Ureter (tissue), 1 donor: ENCODE measurements at regions not wholly inside any gene's neighbourhood (a gene's known extent, or its start where the extent isn't known, plus 50 kb on each side); places are given as distances from the start of the nearest gene placed in this dataset.

Source experiments
- DNase-seq: peaks from one replicate; pipeline ENCODE4 v3.0.0-alpha.2; 2020; ENCODE audit warnings: low spot score
- donor health status: DM: yes; HTN: yes; CAD: no.

DNA sequence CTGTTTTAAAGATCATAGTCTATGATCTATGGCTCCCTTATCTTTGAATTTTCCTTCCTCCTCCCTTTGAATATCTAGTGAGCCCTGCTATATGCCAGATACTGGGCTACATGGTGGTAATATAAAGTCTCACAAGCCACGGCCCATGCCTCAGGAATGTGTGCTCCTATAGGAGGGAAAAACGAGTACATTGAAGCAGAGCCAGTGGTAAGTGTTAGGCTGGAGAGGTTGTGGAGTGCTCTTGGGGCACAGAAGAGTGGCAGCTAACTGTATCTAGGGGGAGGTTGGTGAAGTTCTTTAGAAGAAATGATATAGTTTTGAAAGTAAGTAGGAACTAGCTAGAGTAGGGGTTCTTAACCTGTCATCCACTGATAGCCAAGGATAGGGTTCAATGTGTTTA lies 105.8 kb upstream of the PMFBP1 start:
- no peak for DNase-seq

- DNase-seq = no peak
Observed at GRCh38 chr16:72271699-72272240, 99.8 kb upstream of the PMFBP1 start.

- no peak for DNase-seq
Observed at GRCh38 chr16:72270531-72270930, 98.6 kb upstream of the PMFBP1 start.

GRCh38 chr16:72266836-72267235 lies 94.9 kb upstream of the PMFBP1 start:
- DNase-seq = no peak

DNA sequence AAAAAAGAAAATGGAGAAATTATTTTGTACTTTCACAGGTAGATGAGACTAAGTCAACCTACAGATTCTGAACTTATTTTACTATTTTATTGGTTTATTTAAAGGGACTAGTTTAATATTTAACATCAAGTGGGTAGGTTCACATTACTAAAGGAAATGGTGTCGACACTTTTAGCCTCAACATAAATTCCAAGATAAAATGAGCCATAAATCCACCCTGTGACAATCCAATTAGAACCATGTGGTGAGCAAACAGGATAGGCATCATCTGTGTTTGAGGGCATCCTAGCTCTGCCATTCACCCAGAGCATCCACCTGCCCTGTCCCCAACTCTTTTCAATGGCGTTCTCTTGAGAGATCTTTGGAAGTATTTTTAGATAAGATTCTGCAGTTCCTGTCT lies 92.8 kb upstream of the PMFBP1 start:
- no peak for DNase-seq

GRCh38 chr16:72262711-72263110 lies 90.8 kb upstream of the PMFBP1 start:
- DNase-seq = no peak

DNA sequence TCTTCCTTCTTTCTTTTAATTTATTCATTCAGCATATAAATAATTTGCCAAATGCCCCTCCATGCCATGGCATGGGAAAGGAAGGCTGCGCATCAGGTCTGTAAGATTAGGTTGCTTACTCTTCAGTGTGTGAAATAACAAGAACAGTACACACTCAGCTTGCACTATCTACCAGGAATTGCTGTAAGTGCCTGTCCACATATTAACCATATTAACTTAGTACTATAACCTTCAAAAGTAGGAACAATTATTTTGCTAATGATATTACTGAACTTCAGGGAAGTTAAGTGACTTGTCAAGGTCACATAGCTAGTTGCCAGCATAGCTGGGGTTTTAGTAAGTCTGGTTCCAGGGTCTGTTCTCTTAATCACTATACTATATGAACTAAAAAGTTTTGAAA lies 89.2 kb upstream of the PMFBP1 start:
- DNase-seq = no peak

DNA sequence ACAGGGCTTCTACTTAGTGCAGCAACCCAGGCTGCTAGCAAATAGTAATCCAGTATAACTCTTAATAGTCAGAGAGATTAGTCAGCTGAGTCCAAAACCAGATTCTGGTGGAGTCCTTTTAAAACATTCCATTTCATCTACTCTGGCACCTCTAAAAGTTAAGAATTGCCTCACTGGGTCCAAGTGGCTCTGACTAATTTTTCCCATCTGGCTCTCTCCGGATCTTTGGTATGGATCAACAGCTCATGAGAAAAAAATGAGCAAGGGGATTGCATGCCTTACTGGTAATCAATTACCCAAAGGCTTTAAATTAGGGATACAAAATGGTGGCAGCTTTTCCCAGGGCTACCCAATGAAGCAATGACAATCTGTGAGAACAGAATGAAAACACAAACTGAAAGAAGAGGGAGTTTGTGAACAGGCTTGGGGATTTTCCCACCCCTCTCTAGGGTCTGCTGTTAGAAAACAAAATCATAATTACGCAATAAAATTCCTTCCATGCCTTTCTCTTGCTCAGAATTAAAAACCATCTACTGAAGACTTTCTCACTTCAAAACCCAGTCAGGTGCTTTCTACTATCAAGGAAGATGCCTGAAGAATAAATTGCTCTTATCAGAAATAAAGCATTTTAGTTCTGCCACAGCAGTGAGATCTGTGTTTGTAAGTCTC lies 84.6 kb upstream of the PMFBP1 start:
- DNase-seq = no peak

GRCh38 chr16:72255786-72256185 lies 83.8 kb upstream of the PMFBP1 start:
- no peak for DNase-seq

DNA sequence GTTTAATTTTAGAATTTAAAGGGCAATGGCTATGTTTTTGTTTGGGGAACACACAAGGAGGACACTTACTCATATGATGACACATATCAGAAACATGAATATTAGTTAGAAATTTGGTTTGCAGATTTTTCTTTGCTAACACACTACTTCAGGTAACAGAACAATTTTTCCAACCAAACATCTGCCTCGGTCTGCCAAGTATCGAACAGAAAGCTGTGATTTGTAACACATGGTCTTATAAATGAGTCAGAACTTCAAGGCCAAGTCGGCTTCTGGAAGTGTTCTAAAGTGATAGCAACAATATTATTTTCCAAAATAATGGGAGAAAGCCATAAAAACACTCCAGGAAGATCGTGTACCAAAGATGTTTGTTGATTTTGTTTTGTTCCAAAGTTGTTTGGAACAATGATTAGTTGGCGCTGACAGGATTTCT lies 75.9 kb upstream of the PMFBP1 start:
- no peak for DNase-seq

DNA sequence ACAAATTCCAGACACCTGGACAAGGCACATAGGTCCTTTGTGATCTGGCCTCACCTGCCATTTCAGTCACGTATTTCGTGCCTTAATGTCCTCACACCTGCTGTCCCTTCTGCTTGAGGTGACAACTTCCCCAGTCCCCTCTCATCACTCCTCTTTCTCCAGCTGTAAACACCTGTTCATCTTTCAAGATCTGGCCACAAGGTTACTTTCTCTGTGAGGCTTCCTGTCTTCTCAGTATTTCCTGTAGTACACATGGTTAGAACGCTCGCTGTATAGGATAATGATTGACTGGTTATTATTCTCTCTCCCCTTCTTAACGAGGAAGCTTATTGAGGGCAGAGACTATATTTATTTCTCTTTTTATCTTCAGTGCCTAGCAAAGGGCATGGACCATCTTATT lies 74.5 kb upstream of the PMFBP1 start:
- DNase-seq = no peak

GRCh38 chr16:72244853-72245252 lies 72.9 kb upstream of the PMFBP1 start:
- DNase-seq = no peak

- no peak for DNase-seq
Observed at GRCh38 chr16:72243621-72244020, 71.7 kb upstream of the PMFBP1 start.

DNA sequence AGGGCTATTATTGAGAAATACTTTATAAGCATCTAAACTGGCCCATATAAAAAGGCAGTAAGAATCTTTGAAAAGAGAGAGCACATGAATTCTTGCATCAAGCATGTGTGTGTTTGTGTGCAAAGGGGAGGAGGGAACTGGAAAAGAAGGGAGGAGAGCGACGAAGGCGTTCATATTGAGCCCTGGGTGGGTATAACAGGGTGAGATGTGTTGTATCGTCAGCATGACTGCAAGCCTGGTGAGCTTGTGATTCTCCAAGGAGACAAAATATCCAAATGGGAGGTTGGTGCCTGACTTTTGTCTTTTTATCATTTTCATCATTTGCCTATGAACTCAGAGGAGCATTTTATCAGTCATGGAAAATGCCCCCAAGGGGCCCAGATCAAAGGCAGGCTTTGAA lies 70.8 kb upstream of the PMFBP1 start:
- no peak for DNase-seq

DNA sequence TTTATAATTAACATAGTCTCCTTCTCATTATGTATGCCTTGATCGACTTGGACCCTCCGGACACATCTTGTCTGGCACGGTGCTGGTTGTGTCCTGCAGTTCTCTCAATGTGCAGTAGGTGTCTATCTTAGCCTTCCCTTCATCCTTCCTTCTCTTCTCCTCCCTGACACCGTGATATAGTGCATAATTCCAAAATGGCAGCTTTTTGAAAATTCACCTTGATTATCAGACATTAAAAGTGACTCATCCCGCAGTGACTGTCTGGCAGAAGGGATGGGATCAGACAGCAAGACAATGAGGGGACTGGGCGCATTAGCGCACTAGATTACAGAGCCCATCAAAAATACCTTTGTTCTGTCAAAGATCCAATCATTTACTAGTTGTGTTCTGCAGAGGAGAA lies 70.0 kb upstream of the PMFBP1 start:
- no peak for DNase-seq

DNA sequence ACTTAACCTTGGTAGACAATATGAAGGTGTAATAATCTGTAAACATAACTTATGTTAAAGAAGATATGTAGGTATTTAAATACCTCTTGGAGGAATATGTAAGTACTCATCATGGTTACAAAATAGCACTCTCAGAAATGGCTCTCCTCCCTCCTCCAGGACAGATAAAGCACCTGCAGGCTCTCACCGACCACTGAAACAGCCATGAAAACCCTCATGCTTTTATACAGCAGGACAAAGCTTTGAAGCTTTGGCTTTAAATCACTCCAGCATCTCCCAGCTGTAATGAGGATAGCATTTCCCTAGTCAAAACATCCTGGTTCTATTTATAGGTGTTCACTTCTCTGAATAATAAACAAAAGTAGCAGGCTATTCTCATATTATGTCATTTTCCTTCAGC lies 69.1 kb upstream of the PMFBP1 start:
- no peak for DNase-seq

DNA sequence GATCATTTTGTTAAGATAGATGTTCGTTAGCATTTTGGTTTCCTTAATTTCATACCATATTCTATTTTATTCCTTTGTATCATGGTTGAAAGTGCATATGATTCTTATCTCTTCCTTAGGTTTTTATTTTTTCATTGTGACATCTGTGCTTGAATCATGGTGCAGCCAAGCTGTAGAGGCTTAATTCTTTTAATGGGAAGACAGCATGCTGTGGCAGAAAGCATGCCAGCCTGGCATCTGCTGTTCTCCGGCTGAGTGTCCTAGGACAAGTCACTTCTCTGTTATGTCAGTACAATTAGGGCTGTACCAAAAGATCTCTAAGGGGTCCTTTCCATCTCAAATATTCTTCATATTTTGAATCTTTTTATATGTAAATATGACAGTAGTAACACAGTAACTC lies 68.5 kb upstream of the PMFBP1 start:
- DNase-seq = no peak

- DNase-seq = no peak
Observed at GRCh38 chr16:72236866-72237265, 64.9 kb upstream of the PMFBP1 start.

DNA sequence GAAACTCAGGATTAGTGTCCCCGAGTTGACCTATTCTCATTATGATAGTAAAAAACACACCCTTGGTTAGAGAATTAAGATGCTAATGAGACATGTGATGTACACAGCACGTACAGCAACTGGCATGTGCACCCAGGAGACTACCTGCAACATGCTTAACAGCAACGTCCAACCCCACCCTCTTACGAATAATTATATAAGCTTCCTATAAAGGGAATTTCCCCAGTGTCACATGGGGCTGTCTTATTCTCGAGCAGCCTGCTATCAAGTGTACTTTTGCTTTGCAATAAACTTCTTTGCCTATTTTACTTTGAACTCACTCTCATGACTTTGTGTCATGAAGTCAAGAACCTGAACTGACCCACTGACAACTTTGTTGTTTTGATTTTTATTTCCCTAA lies 62.4 kb upstream of the PMFBP1 start:
- no peak for DNase-seq

DNA sequence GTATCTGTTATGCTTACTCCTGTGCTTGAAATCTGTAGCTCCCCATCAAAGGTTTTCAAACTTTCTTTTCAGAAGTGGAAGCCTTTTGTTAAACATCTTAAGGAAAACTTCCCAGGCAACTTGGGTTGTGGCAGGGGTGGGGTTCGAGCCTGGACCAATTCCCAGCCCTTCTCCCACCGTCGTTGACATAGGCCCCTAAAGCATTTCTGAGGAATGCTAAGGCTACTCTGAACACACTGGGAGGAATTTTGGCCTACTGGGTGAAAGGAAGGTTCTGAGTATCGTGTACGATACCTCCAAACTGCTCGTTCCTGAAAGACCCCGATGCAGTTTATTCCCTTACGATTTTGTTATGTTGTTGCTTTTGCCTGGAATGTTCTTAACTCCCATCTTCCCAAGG lies 56.1 kb upstream of the PMFBP1 start:
- no peak for DNase-seq

- DNase-seq = no peak
Observed at GRCh38 chr16:72226136-72226535, 54.2 kb upstream of the PMFBP1 start.

- DNase-seq = no peak
Observed at GRCh38 chr16:72224260-72224768, 52.4 kb upstream of the PMFBP1 start.

GRCh38 chr16:72222503-72222902 lies 50.5 kb upstream of the PMFBP1 start:
- DNase-seq = no peak
